Right lobe of liver (tissue), 4 donors: ENCODE measurements at regions not wholly inside any gene's neighbourhood (a gene's known extent, or its start where the extent isn't known, plus 50 kb on each side); places are given as distances from the start of the nearest gene placed in this dataset.

Experiments used
- CTCF ChIP-seq, 4 donors: fragments of 200-600 bp in 3 of 4; fragments of 450-650 bp in 1 of 4; IDR thresholded peaks; one replicate each; pipeline versions ENCODE4 v1.5.1 to v1.8.0; 2016 to 2022; ENCODE audit warnings: antibody characterized with exemption in 4 of 4, mild to moderate bottlenecking in 2 of 4
- POLR2A ChIP-seq: fragments of 450-650 bp; IDR thresholded peaks from one replicate; pipeline ENCODE4 v1.6.1; 2017; ENCODE audit warnings: antibody characterized with exemption, mild to moderate bottlenecking
- donor health status: DM: no; HTN: no; CAD: no.
- donor health status: DM: no; HTN: no; CAD: no.
- donor health status: DM: no; HTN: yes; CAD: no.

GRCh38 chr11:116055064-116055463 is 550.8 kb upstream of the CADM1 start:
- TF ChIP-seq CTCF (IDR thresholded peaks at IDR 0.05) (no peak), POLR2A (no peak)
